Adipose tissue (tissue), 3 donors: ENCODE measurements at regions not wholly inside any gene's neighbourhood (a gene's known extent, or its start where the extent isn't known, plus 50 kb on each side); places are given as distances from the start of the nearest gene placed in this dataset.
"Not testable (repeated sequence)": the region's sequence is repeated elsewhere in the genome, so short reads cannot be mapped to it uniquely, and the experiment has no call there.

Experiments
- H3K27ac ChIP-seq: one replicate; pipeline ENCODE4 v1.5.1; 2013; ENCODE audit warnings: low read depth, low read length
- WGBS, 3 donors: extraction: QIAGEN DNeasy Blood & Tissue Kit; methylation state at CpG; one replicate each; pipeline ENCODE4 v1.1.7; 2013; 5-methylcytosine and 5-hydroxymethylcytosine counted together
- donor health status: healthy with polysubstance abuse.
- donor health status: Bipolar disorder and iron deficiency.
- donor health status: healthy.

DNA sequence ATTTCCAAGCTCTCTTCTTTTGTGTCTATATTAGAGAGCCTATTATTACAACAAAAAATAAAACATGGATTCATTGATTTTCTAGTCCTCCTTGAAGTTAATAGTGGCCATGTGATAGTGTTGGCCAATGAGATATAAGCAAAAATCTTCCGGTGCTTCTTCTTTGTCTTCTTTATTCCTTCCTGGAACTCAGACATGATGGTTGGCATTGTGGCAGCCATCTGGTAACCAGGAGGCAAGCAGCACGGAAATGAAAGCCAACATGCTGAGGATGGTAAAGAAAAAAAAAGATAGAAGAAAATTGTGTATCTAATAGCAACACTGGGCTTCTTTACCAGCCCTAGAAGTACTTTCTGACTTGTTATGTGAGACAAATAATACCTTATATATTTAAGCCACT is 50.8 kb upstream of the SEL1L start:
- H3K27ac ChIP-seq = no peak overlapping the region
- 90 to 95% (median 94%) methylated on average over 2 of the region's 2 CpGs for WGBS, 3 donors

DNA sequence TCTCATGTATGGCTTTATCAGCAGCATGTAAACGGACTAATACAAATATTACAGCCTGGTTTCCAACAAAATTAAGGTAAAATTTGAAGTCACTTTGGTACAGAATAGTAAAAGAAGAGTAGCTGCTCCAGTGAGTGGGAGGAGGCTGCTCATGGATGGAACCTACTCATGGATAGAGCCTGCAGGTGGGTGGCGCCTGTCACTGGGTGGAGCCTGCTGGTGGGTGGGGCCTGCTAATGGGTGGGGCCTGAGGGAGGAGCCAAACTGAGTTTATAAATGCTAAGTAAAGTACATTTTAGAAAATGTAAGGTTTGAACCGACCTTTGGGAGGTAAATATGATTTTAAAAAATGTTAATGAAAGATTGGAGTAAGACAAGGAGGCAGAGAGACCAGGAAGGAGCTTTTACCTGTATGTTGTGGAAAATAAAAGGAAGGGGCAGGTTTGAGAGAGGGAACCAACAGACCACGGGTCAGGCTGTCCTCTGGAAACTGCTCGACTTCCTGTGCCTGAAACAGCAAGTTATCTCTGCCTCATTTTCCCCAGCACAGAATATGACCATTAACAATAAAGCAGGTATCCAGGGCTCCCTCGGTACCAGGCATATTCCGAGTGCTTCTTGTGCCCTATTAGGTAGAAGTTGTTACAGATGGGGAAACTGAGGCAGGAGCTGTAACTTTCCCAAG is 55.9 kb upstream of the SEL1L start:
- 87 to 90% (median 87%) methylated on average over 7 of the region's 7 CpGs for WGBS, 3 donors
- H3K27ac ChIP-seq = no peak overlapping the region

DNA sequence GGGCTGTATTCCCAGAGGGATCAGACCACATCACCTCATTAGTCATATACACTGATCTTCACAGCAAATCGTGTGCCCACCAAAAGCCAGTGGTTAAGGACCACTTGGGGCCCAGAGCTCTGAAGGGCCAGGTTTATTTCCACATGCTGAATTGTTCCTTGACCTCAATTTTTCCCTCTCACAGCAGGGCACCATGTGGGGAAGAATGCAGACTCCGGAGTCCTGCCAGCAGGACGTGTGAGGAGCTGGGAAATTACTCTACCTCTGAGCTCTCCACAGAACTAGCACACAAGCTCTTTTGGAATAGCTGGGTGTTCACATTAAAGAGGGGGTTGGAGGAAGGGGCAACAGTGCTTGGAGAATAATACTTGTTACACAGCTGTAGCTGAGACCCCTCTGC is 57.6 kb upstream of the SEL1L start:
- H3K27ac ChIP-seq = no peak overlapping the region
- WGBS, 3 donors = 69 to 72% (median 71%) methylated on average over 3 of the region's 3 CpGs

DNA sequence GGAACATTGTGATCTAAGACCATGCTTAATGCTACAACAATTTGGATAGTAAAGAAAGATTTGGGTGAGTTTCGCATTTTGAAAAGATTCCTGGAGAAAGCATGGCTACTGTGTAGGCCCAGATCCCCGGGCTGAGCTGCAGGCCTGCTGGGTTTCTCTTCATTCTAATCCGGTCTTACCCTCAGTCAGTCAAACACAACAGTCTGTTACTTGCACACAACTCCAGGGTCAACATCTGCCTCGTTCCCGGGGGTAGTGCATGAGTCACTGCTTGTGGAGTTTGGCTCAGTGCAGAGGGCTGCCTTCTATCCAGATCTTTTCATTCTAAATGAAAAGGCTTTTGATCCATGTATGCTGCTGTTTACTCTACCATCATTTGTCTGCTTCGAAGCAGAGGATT is 60.4 kb upstream of the SEL1L start:
- H3K27ac ChIP-seq = no peak overlapping the region
- WGBS, 3 donors = 26 to 51% (median 44%) methylated on average over 6 of the region's 6 CpGs

DNA sequence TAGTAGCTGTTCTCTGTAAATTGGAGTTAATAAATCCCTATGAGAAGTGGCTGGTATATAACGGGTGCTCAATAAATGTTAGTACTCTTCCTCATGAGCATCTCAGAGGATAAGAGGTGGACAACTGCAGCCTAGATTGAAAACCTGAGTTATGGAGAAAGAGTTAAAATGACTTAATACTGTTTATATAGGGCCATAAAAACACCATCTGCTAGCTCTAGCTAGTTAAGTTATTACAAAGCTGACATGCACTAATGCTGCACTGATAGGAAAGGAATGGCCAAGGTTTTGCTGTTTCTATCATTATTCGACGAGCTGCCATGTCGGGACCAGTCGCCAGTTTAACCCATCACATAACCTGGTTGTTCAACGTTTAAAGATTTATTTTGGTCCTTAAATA is 72.0 kb upstream of the SEL1L start:
- whole genome bisulfite sequencing, 3 donors = 57 to 62% (median 60%) methylated on average over 6 of the region's 6 CpGs
- no peak overlapping the region for H3K27ac ChIP-seq

DNA sequence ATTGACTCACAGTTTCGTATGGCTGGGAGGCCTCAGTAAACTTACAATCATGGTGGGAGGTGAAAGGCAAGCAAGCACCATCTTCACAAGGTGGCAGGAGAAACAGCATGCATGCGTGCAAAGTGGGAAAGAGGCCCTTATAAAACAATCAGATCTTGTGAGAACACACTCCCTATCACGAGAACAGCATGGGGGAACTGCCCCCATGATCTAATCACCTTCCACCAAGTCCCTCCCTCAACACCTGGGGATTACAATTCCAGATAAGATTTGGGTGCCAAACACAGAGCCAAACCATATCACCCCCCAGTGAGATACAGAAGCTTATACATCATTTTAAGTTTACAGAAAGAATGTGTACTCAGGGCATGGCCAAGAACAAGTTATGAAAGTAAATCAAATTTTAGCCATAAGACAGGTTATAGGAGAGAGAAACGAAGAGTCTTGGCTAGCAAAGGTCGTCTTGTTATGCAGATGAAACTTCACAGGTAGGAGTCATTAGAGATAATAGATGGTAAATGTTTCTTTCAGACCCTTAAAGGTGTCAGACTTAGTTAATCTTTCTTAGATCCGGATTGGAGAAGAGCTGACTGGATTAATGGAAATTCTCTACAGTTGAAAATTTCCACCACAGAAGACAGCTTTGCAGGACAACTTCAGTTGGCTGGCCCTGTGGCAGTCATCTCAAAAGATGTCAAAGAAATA is 79.8 kb upstream of the SEL1L start:
- no peak overlapping the region for H3K27ac ChIP-seq
- 37 to 60% (median 47%) methylated on average over 6 of the region's 6 CpGs for WGBS, 3 donors

DNA sequence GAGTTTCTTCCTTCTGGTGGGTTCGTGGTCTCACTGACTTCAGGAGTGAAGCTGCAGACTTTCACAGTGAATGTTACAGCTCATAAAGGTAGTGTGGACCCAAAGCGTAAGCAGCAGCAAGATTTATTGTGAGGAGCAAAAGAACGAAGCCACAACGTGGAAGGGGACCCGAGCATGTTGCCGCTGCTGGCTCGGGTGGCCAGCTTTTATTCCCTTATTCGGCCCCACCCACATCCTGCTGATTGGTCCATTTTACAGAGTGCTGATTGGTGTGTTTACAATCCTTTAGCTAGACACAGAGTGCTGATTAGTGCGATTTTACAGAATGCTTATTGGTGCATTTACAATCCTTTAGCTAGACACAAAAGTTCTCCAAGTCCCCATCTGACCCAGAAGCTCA is 80.6 kb upstream of the SEL1L start:
- WGBS, 3 donors = 88 to 92% (median 91%) methylated on average over 9 of the region's 9 CpGs
- not testable (repeated sequence) for H3K27ac ChIP-seq

DNA sequence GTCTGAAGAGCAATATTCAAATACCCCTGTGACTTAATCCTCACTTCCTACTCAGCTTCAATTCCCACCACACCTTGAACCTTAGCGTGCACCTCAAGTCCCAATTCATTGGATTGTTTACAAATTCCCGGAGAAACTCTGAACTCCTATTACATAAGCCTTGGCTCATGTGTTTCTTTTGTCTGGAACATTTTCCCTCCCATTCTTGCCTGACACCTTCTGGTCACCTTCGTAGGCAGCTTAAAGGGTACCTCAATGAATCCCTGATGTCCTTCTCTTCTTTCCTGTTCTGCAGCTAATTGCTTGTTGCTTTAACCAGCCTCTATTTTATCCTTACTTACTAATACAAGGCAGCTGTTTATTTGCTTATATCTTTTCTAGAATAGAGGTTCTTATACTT is 85.0 kb upstream of the SEL1L start:
- no peak overlapping the region for H3K27ac ChIP-seq
- WGBS, 3 donors = 30 to 69% (median 64%) methylated on average over 3 of the region's 3 CpGs

DNA sequence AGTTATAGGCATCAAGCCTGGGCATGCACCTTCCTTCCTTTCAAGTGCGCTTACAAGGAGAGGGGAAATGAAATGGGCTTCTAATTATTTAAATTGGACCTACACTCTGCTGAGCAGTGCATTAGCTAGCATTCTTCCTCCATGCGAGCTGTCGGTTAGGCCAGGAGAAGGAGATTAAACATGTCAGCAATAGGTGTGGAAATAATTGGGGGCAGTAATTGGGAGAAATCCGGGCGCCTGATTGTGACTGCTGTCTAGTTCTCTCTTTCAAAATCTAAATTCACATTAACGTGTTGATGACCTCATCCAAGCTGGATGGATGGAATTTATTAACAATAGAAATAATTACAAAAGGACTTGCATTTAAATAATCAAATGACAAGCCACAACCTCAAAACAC is 86.2 kb upstream of the SEL1L start:
- WGBS, 3 donors = 81 to 93% (median 85%) methylated on average over 6 of the region's 6 CpGs
- H3K27ac ChIP-seq = no peak overlapping the region

DNA sequence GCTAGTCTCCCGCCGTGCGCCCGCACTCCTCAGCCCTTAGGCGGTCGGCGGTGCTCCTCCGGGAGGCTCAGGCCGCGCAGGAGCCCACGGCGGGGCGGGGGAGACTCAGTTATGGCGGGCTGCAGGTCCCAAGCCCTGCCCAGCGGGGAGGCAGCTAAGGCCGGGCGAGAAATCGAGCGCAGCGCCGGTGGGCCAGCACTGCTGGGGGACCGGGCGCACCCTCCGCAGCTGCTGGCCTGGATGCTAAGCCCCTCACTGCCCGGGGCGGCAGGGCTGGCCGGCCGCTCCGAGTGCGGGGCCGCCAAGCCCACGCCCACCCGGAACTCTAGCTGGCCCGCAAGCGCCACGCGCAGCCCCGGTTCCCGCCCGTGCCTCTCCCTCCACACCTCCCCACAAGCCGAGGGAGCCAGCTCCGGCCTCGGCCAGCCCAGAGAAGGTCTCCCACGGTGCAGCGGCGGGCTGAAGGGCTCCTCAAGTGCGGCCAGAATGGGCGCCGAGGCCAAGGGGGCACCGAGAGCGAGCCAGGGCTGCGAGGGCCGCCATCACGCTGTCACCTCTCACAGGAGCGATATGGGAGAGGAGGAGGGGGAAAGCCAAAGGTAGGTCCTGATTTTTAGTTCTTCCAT is 90.2 kb upstream of the SEL1L start:
- 93 to 96% (median 94%) methylated on average over 38 to 55 of the region's 55 CpGs for WGBS, 3 donors
- not testable (repeated sequence) for H3K27ac ChIP-seq

DNA sequence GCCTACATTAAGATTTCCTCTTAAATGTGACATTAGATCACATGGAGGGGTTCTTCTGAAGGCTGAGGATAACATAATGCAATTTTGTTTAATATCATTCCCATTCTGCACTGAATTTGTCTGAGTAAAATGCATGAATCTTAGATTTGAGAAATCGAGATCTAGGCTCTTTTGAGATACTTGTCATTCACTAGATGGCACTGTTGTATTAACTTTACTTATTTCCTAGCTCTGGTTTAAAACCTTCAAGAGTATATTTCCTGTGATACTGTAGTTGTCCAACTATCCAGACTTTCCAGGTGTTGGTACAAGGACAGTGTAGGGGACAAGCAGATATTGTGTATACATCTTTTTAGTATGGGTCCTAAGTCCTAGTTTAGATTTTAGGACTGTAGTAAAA is 91.7 kb upstream of the SEL1L start:
- 2 to 5% (median 2%) methylated on average over 1 of the region's 1 CpG for WGBS, 3 donors
- H3K27ac ChIP-seq = no peak overlapping the region

DNA sequence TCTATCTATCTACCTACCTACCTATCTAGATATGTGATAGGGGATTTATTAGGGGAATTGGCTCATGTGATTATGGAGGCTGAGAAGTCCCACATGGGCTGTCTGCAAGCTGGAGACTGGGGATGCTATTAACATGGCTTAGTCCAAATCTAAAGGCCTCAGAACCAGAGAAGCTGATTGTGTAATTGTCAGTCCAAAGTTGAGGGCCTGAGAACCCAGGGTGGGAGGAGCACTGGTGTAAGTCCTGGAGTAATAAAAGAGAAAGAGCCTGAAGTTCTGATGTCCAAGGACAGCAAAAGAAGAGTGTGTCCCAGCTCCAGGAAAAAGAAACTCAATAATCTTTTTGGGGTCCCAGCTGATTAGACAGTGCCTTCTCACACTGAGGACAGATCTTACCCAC is 98.5 kb upstream of the SEL1L start:
- H3K27ac ChIP-seq = no peak overlapping the region

DNA sequence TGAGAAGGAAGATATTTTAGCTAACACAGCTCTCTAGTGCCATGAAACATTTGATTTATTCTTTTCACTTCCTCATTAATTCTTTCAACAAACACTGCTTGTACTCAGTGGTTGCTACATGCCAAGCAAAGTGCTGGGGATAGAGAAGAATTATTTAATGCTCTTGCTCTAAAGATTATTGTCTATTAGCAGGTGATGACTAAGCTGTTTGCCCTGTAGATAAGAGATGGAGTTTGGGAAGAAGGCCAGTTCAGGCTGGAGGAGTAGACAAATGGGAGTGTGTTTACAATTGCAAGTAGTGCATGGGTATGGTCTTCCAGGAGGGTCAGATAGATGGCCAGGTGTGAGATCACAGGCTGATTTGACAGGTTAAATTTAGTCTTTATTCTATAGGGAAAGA is 99.8 kb upstream of the SEL1L start:
- no peak overlapping the region for H3K27ac ChIP-seq

DNA sequence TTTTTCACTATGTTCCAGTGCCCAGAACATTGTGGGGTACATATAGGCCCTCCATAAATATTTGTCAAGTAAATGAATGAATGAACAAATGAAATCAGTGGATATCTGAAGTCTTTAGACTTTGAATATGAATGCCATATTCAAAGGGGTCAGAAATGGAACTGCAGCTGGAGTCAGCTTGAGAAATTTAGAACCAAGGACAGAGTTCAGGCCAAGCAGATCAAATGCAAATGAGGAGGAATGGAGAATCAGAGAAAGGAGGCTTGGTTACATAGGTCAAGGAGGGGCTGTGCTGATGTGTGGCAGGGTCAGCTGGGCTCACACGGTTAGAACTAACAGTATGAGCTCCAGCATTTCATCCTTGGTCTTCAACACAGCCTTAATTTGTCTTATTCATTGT is 104.0 kb upstream of the SEL1L start:
- 50 to 60% (median 52%) methylated on average over 1 of the region's 1 CpG for WGBS, 3 donors
- H3K27ac ChIP-seq = no peak overlapping the region

DNA sequence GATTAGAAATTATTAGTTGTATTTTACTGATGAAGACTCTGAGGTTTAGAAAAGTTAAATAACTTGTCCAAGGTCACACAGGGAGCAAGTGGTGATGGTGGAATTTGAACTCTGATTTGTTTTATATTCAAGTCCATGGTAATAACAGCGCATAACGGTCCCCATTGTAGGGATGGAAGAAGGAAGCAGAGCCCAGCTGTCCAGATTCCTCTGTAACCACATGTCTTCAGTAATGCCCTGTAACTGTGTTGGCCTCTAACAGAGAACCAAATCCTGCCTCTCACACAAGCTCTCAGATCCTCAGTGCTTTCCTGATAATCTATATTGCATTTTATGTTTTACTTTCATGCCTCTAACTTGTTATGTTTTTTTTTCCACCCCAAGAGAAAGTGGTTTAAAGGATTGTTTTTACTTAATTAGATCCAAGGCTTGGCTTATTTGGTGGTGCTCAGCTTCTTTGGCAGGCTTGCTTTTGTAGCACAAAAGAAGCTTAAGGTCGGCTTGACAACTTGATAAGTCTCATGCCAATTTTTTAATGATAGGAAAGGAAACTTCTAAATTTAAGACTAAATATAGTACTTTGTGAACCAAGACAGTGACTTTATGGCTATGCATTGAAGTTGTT is 105.1 kb upstream of the SEL1L start:
- no peak overlapping the region for H3K27ac ChIP-seq
- WGBS, 3 donors = 61 to 73% (median 71%) methylated on average over 3 of the region's 3 CpGs

DNA sequence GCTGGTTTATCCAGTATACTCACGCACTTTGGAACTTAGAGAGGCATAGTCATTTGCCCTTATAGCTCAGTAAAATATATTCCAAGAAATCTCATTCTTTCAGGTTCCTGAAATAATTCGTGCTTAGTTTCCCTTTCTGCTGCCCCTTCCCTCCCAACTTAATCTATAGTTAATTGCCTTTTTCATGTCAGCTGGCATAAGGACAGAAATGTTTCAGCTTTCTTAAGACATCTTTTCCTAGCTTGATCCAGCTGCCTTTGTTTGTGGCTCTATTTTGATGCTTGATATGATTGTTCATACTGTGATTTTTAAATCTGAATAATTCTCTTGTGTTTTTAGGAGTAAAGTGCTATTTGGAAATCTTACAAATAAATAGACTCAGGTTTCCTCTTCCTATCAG is 120.0 kb upstream of the SEL1L start:
- 71 to 86% (median 77%) methylated on average over 2 of the region's 2 CpGs for WGBS, 3 donors
- H3K27ac ChIP-seq = no peak overlapping the region

DNA sequence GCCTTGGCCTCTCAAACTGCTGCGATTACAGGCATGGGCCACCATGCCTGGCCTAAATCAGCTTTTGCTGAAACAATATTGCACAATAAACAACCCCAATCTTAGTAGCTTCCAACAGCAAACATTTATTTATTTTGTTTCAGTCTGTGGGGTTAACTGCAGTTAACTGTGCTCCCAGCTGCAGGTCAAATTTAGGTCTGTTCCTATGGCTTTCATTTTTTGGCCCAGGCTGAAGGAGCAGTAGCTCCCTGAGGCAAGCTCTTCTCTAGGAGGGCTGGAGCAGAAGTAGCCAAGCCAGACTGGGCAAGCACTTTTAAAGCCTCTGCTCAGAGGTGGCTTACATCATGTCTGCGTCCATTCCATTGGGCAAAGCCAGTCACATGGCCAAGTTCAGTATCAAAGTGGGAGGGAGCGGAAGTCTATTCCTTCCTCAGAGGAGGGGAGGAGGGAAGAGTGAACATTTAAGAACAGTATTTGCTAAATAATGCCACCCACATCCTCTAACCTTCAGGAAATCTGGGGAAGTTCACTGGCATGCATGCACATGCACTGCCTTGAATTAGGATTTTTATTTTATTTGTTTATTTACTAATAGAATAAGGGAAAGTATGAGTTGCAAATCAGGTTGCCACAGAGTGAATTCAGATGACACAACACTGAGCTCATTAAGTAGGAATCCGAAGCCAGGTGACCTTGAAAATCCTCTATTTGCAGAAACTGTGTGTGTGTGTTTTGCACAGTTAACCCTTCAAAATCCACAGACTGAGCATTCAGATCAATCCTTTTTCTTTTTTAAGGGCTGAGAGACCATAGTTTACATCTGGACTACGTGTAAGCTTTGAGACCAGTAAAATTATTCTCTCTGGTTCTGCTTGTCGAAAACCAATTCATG is 122.0 kb upstream of the SEL1L start:
- WGBS, 3 donors = 68 to 75% (median 72%) methylated on average over 6 of the region's 6 CpGs
- no peak overlapping the region for H3K27ac ChIP-seq

DNA sequence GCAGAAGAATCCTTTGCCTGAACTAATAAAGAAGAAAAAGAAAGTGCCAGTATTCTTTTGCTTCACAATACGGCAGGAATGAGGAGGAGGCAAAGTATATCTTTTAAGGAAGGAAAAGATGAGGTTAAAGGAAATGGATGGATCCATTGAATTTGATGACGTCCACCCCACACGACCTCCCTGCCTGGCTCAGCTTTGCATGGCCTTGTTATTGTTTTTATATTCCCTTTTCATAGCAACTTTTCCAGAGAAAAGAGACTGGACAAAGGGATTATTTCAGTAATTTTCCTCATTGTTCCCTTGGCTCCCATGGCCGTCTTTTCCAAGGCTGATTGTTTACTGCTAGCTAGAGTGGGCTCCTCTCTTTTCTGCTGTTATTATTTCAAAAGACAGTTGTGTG is 123.2 kb upstream of the SEL1L start:
- no peak overlapping the region for H3K27ac ChIP-seq
- 32 to 58% (median 37%) methylated on average over 4 of the region's 4 CpGs for whole genome bisulfite sequencing, 3 donors

DNA sequence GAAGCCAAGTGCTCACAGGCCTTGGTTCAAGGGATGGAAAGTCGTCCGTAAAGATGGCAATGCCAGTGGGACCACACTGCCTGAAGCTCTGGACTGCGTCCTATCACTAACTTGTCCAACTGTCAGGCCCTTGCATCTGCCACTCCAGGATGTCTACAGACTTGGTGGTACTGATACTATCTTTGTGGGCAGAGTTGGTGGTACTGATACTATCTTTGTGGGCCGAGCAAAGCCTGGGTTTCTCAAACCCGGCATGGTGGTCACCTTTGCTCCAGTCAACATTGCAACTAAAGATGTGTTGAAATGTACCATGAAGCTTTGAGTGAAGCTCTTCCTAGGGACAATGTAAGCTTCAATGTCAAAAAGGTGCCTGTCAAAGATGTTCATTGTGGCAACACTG is 128.4 kb upstream of the SEL1L start:
- H3K27ac ChIP-seq = no peak overlapping the region
- whole genome bisulfite sequencing, 3 donors = 63 to 74% (median 69%) methylated on average over 5 of the region's 5 CpGs
